OCI-LY7 (cell line): ENCODE measurements at regions not wholly inside any gene's neighbourhood (a gene's known extent, or its start where the extent isn't known, plus 50 kb on each side); places are given as distances from the start of the nearest gene placed in this dataset.

Experiments used
- BruUV-seq: library from RNA; stranded (reverse); fragments of 400-500 nt; replicated peaks from 2 replicates; lab custom pipeline; 2021; lab: Mats Ljungman, UMichigan
- CTCF ChIA-PET: fragments of 300-600 bp; sonication (Branson Sonifier 250); formaldehyde crosslinking; loops from one replicate; lab custom pipeline; 2022; ENCODE audit warnings: antibody characterized with exemption; ENCODE audit not compliant: unreplicated experiment; lab: Charles Lee
- POLR2A ChIA-PET: fragments of 300-600 bp; sonication (Branson Sonifier 250); formaldehyde crosslinking; loops from one replicate; lab custom pipeline; 2022; ENCODE audit warnings: antibody characterized with exemption; lab: Charles Lee
- DNase-seq: peaks from one replicate; pipeline ENCODE4 v3.0.0-alpha.2; 2015; ENCODE audit warnings: low spot score
- H2AFZ ChIP-seq: fragments of 200-600 bp; sonication (generic), shearing (Covaris generic); 2 replicates; pipeline ENCODE4 v1.6.1; 2014; ENCODE audit warnings: mild to moderate bottlenecking, antibody characterized with exemption, low read length, moderate library complexity
- H3K27ac ChIP-seq: fragments of 200-600 bp; sonication (generic); 2 replicates; pipeline ENCODE4 v1.5.1; 2014; ENCODE audit warnings: mixed run types, low read depth, mild to moderate bottlenecking, moderate library complexity, low read length, inconsistent platforms; ENCODE audit not compliant: poor library complexity, severe bottlenecking
- H3K36me3 ChIP-seq: fragments of 200-600 bp; sonication (generic); 2 replicates; pipeline ENCODE4 v1.6.1; 2014; ENCODE audit warnings: mild to moderate bottlenecking, antibody characterized with exemption, low read length, moderate library complexity, mixed read lengths; ENCODE audit not compliant: insufficient read depth
- H3K4me1 ChIP-seq: fragments of 200-600 bp; sonication (generic); 2 replicates; pipeline ENCODE4 v1.5.1; 2014; ENCODE audit warnings: mild to moderate bottlenecking, low read length; ENCODE audit not compliant: insufficient read depth, poor library complexity, severe bottlenecking
- H3K4me2 ChIP-seq: fragments of 200-600 bp; sonication (generic); 2 replicates; pipeline ENCODE4 v1.6.1; 2014; ENCODE audit warnings: mild to moderate bottlenecking, low read length
- H3K4me3 ChIP-seq: fragments of 200-600 bp; sonication (generic); 2 replicates; pipeline ENCODE4 v1.5.1; 2014; ENCODE audit warnings: mild to moderate bottlenecking, low read depth, low read length; ENCODE audit not compliant: poor library complexity, severe bottlenecking
- H3K79me2 ChIP-seq: fragments of 200-600 bp; sonication (generic); 2 replicates; pipeline ENCODE4 v1.6.1; 2016; ENCODE audit warnings: low read depth, mild to moderate bottlenecking, low read length, moderate library complexity, mixed read lengths; ENCODE audit not compliant: insufficient read depth
- H3K9me2 ChIP-seq: fragments of 200-600 bp; sonication (generic); 2 replicates; pipeline ENCODE4 v1.6.1; 2016; ENCODE audit warnings: mild to moderate bottlenecking, low read length, mixed read lengths; ENCODE audit not compliant: insufficient read depth
- H3K9me3 ChIP-seq: fragments of 200-600 bp; sonication (generic); 2 replicates; pipeline ENCODE4 v1.6.1; 2014; ENCODE audit warnings: mild to moderate bottlenecking, mixed run types, low read length, mixed read lengths
- H4K20me1 ChIP-seq: fragments of 200-600 bp; sonication (generic); 2 replicates; pipeline ENCODE4 v1.6.1; 2014; ENCODE audit warnings: mild to moderate bottlenecking, antibody characterized with exemption, low read length, moderate library complexity, mixed read lengths; ENCODE audit not compliant: insufficient read depth
- EZH2phosphoT487 ChIP-seq: fragments of 200-600 bp; sonication (generic); IDR thresholded peaks from 2 replicates; pipeline ENCODE4 v1.6.1; 2018; ENCODE audit warnings: low read depth, borderline replicate concordance, mild to moderate bottlenecking, mixed run types, antibody characterized with exemption, low read length, moderate library complexity, mixed read lengths
- intact Hi-C: fragments of 100-400 bp; cut with micrococcal nuclease; formaldehyde crosslinking; loops from one replicate; pipeline ENCODE4 v1.10.0; 2022; ENCODE audit not compliant: unreplicated experiment
- TF ChIP-seq, protein P1 (sequence below): fragments of 200-600 bp; sonication (generic); conservative IDR thresholded peaks from 2 replicates; pipeline ENCODE4 v1.5.1; 2014; ENCODE audit warnings: mild to moderate bottlenecking, antibody characterized with exemption, low read length, moderate library complexity, mixed read lengths

DNA sequence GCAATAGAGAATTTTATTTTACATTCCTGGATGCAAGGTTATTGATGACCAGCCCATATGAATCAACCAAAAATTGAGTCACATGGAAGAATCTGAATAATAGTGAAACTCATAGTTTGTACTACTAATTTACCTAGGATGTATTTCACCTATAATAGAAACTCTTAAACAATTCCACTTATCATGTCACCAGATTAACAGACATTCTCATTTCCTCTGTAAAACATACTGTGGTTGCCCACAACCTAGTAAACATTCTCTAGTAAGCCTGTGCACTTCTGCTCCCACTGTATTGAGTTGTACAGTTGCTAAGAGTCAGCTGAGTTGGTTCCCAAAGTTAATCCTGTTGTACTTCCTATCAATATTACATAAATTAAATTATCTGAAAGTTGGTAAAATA is 196.6 kb upstream of the TMTC1 start:
- BruUV-seq, result no TSS peak
- Histone ChIP-seq H3K4me2 (no peak overlapping the region), H3K27ac (no peak overlapping the region), H3K79me2 (no peaks in the 10 kb centered on the region), H3K36me3 (no peaks in the 10 kb centered on the region), H3K4me1 (no peaks in the 10 kb centered on the region), H3K4me3 (no peak overlapping the region), H2AFZ (no peak overlapping the region), H3K9me2 (no peaks in the 10 kb centered on the region), H4K20me1 (no peaks in the 10 kb centered on the region), H3K9me3 (no peaks in the 10 kb centered on the region)
- TF ChIP-seq, protein P1, sequence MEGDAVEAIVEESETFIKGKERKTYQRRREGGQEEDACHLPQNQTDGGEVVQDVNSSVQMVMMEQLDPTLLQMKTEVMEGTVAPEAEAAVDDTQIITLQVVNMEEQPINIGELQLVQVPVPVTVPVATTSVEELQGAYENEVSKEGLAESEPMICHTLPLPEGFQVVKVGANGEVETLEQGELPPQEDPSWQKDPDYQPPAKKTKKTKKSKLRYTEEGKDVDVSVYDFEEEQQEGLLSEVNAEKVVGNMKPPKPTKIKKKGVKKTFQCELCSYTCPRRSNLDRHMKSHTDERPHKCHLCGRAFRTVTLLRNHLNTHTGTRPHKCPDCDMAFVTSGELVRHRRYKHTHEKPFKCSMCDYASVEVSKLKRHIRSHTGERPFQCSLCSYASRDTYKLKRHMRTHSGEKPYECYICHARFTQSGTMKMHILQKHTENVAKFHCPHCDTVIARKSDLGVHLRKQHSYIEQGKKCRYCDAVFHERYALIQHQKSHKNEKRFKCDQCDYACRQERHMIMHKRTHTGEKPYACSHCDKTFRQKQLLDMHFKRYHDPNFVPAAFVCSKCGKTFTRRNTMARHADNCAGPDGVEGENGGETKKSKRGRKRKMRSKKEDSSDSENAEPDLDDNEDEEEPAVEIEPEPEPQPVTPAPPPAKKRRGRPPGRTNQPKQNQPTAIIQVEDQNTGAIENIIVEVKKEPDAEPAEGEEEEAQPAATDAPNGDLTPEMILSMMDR, result no peak
- no peak for TF ChIP-seq EZH2phosphoT487
- ChIA-PET POLR2A (no interaction called here), CTCF (no interaction called here)
- intact Hi-C loops, result no loop called here
- DNase-seq, result no peak

DNA sequence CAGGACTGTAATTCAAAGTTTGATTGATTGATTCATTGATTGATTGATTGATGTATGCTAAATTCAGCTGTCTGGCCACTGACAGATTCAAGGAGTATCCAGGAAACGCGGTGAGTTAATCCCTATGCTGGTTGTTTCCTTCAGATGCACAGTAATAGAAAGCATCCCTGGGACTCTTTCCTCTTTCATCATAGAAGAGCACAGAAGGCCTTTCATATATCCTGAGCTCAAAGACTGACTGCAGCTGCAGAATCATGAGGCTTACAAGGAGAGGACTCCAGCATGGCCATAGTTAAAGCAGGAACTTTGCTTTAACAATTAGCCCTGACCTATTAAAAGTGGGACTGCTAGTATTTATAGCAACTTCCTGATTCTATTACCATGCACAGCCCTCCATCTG is 187.7 kb upstream of the TMTC1 start:
- Histone ChIP-seq H4K20me1 (no peaks in the 10 kb centered on the region), H3K4me2 (no peak overlapping the region), H2AFZ (no peak overlapping the region), H3K9me2 (no peaks in the 10 kb centered on the region), H3K4me3 (no peak overlapping the region), H3K36me3 (no peaks in the 10 kb centered on the region), H3K27ac (no peak overlapping the region), H3K4me1 (no peaks in the 10 kb centered on the region), H3K9me3 (no peaks in the 10 kb centered on the region), H3K79me2 (no peaks in the 10 kb centered on the region)
- TF ChIP-seq, protein P1, result no peak
- no peak for TF ChIP-seq EZH2phosphoT487
- ChIA-PET CTCF (no interaction called here), POLR2A (no interaction called here)
- DNase-seq, result no peak
- no TSS peak for BruUV-seq
- intact Hi-C loops, result no loop called here

DNA sequence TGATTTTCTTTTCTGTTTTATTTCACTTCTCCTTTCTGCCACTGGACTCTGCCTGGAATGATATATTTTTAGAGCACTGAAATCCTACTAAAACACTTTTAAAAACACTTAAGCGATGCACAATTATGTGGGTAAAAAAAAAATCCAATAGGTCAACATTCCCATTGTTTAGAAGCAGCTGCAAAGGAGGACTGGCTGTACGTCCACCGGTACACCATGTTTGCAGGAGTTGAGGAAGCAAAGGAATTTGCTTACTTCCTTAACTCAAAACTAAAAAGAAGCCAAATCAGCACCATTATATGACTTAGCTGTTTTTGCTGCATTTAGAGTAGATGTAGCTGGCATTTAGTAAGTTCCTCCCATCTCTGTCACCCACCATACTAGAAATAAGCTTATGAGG is 186.8 kb upstream of the TMTC1 start:
- no peaks in the 10 kb centered on the region for H3K79me2 ChIP-seq
- no TSS peak for BruUV-seq
- no peaks in the 10 kb centered on the region for H3K9me2 ChIP-seq
- no peak overlapping the region for H3K27ac ChIP-seq
- intact Hi-C loops, result no loop called here
- CTCF ChIA-PET, result no interaction called here
- H3K4me2 ChIP-seq, result no peak overlapping the region
- no peak overlapping the region for H2AFZ ChIP-seq
- TF ChIP-seq, protein P1, result no peak
- TF ChIP-seq EZH2phosphoT487, result no peak
- no peaks in the 10 kb centered on the region for H3K36me3 ChIP-seq
- no peaks in the 10 kb centered on the region for H3K4me1 ChIP-seq
- DNase-seq, result no peak
- H4K20me1 ChIP-seq, result no peaks in the 10 kb centered on the region
- POLR2A ChIA-PET, result no interaction called here
- H3K9me3 ChIP-seq, result no peaks in the 10 kb centered on the region
- no peak overlapping the region for H3K4me3 ChIP-seq
